ENCODE measurements at regions not wholly inside any gene's neighbourhood (a gene's known extent, or its start where the extent isn't known, plus 50 kb on each side); places are given as distances from the start of the nearest gene placed in this dataset.

DNA sequence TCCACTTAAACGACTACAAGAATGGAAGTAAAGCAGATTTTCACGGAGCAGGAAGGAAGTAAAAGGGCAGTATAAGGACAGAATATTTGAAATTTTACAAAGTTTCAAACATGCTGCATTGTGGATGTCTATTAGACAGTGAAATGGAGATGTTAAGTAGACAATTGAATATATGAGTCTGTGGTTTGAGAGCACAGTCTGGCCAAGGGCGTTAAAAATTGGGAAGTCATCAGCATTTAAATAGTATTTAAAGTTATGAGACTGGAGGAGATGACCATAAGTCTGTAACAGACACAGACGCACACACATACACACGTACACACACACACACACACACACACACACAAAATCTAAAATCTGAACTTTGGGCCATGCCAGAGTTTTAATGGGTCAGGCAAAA is 935.9 kb downstream of the EPHA3 start:
- no peak for TF ChIP-seq CTCF (IDR thresholded peaks at IDR 0.05; ENCODE audit: poor library complexity)
- TF ChIP-seq EZH2 (IDR thresholded peaks at IDR 0.05; ENCODE audit: borderline replicate concordance) = no peak

Data from hepatocyte (in vitro differentiated cells).